Fibroblast of skin of right quadriceps (primary cell): ENCODE measurements at regions not wholly inside any gene's neighbourhood (a gene's known extent, or its start where the extent isn't known, plus 50 kb on each side); places are given as distances from the start of the nearest gene placed in this dataset.

ENCODE experiments used
- DNase-seq: peaks from one replicate; pipeline ENCODE4 v3.0.0-alpha.2; 2013

DNA sequence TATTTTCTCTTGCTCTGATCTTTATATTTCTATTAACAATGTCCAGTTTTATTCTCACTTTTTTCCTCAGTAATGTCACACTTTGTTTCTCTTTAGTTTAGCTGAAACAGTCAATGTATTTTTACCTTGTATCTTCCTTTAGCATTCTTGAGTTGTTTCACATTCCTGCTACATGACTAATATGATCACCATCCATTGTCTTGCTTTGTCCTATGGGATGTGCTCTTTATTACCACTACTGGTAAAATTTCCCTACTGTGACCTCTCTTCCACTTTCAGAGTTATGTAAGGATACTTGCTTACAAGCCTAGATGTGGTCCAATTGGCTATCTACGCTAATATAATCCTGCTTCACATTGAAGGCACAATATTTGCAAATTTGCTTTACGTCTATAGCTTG lies 457.9 kb downstream of the PIK3C3 start:
- peak; percentile 2 for DNase-seq

- peak; percentile 5 for DNase-seq
Measured at GRCh38 chr18:42413870-42414269, 458.8 kb downstream of the PIK3C3 start.

- DNase-seq: peak; percentile 43
Measured at GRCh38 chr18:42414756-42415454, 459.9 kb downstream of the PIK3C3 start.

DNA sequence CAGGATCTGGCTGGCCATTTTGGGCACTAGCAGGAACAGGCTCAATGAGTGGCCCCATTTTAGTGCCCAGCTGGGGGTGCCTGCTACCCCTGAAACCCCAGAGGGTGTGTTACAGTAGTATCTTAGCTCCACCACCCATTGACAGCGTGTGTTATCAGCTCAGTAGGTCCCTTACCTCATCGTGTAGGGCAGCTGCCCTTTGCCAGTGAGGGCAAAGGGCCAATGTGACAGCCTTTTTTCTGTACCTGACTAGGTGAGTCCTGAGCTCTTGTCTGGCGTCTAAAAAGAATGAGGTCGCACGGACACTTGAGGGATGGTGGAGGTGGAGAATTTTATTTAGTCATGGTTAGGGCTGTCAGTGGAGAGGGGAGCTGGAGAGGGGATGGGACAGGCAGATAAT lies 462.2 kb downstream of the PIK3C3 start:
- DNase-seq: no peak

- DNase-seq: no peak
Measured at GRCh38 chr18:42418121-42418520, 463.1 kb downstream of the PIK3C3 start.

GRCh38 chr18:42425025-42425424 lies 470.0 kb downstream of the PIK3C3 start:
- no peak for DNase-seq

DNA sequence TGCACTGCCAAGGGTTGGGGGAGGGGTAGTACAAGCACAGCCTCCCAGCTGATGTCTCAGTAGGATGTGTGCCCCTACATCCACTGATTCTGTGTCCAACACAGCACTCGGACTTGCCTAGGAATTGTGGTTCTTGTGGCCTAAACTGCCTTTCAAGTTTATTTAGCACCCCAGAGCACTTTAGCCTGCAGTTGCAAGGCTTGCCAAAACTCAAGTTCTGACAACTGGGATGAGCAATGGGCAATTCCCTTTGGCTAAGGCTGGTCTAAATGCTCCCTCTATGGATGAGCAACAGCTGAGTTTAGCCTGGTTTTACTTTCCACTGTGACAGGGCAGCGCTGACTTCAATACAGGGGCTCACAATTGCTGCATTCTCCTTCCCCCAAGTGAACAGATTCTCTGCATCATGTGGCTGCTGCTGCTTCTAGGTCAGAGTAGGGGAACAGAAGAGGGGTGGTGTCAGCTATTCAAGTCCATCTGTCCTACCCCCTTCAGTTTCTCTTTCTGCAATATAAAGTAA lies 471.5 kb downstream of the PIK3C3 start:
- no peak for DNase-seq

- no peak for DNase-seq
Measured at GRCh38 chr18:42429196-42429595, 474.2 kb downstream of the PIK3C3 start.

- DNase-seq: no peak
Measured at GRCh38 chr18:42436222-42436765, 481.3 kb downstream of the PIK3C3 start.

DNA sequence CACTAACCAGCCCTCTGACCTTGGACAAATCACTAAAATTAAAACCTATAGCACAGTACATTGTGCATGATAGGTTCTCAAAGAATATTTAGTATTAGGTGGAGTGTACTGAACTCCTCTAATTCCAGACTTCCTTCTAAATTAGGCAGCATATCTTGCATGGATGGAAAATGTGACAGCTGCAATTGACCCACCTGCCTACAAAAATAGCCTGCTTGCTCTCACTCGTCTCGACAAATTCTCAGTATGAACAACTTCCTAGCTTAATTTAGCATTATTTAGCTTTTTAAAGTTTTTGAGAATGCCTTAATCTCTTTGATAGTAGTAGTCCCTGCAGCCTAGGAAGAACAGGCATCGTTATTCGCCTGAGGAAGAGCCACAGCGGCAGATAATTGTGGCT lies 482.0 kb downstream of the PIK3C3 start:
- DNase-seq: no peak

DNA sequence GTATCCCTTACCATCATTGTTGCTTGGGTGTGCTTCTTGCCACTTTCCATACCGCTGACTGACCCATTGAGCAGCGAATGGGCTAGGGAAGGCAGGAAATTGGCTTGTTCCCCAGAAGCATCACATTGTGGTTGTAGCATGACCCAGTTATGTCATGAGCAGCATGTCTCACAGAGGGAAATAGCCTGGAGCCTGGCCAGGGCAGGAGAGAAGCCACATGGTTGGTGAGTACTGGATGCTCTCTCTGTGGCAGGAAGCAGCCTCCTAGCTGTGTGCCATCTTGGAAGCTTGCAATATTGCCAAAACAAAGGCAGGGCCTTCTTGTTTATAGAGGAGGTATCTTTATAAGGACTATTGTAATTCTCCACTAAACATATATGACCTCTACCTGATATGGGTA lies 482.6 kb downstream of the PIK3C3 start:
- no peak for DNase-seq

DNA sequence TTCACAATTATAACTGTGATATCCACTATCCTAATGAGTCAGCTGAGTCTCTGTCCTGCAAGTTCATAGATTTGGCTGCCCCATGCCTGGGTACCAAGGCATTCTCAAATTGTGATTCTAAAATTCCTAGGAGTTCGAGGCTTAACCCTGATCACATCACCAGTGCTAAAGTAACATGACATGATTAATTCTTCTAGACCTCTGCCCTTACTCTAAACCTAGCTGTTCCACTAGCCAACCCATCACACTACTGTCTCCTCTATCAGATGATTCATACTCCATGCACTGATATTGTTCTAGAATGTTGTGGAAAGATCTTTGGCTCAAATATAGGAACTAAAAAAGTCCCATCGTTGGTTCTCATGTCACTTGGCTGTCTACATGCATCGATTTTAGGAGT lies 487.6 kb downstream of the PIK3C3 start:
- DNase-seq: no peak

GRCh38 chr18:42444349-42444748 lies 489.3 kb downstream of the PIK3C3 start:
- no peak for DNase-seq

- no peak for DNase-seq
Measured at GRCh38 chr18:42445359-42445758, 490.3 kb downstream of the PIK3C3 start.

DNA sequence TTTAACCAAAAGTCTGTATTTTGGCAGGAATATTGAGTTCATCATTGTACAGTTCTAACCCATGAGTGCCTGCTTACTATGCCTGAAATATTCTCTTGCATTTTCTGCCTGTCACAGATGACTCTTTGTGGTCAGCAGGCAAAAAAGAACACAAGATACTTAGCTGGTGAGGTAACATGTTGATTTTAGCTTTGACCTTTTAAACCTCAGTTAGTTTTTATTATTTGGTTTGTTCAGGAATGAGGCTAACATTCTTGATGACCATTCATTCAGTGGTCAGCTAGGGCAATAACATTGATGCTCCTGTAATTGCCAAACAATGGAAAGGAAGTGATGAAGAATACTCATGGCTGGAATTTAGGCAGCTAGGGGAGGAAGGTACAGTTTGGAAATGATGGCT lies 491.2 kb downstream of the PIK3C3 start:
- DNase-seq: peak; percentile 48

DNA sequence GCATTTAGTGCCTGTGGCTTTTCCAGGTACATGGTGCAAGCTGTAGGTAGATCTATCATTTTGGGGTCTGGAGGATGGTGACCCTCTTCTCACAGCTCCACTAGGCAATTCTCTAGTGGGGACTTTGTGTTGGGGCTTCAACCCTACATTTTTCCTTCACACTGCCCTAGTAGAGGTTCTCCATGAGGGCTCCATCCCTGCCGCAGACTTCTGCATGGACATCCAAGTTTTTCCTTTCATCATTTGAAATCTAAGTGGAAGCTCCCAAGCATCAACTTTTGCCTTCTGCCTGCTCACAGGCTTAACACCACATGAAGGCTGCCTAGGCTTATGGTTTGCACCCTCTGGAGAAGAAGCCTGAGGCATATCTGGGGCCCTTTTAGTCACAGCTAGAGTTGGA lies 492.7 kb downstream of the PIK3C3 start:
- DNase-seq: no peak

DNA sequence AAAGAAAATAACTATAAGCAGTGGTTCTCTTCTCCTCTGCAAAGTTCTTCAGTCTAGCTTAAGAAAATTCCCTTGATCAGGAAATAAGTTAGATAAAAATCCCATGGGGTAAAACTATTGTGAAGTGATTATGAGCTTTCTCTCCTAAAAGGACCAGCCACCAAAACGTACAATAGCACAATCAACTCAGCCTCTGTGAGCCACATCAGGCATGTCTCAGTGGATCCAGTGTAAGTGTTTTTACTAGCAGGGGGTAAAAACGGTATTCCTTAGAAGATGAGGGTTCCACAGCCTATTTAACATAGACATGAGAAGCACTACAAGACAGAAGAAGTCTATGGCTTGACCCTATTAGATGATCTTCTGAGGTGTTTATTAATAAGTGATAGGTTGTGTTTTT lies 503.2 kb downstream of the PIK3C3 start:
- no peak for DNase-seq

DNA sequence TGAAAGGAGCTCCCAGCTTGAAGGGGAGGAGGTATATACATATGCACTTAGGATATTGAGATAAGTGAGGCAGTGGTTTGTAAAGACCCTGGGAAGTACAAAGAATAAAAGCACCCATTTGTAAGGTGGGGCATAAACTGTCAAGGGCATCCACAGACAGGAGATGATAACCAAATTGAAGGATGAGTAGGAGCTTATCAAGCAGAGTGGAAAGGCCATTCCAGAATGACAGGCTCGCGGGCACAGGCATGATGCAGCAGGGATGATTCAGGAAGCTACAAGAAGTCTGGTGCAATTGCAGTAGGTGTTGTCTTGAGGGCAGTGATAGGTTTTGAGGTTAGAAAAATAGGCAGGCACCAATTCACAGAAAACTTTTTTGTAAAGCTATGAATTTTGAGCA lies 504.8 kb downstream of the PIK3C3 start:
- no peak for DNase-seq

- no peak for DNase-seq
Measured at GRCh38 chr18:42471885-42472284, 516.9 kb downstream of the PIK3C3 start.

DNA sequence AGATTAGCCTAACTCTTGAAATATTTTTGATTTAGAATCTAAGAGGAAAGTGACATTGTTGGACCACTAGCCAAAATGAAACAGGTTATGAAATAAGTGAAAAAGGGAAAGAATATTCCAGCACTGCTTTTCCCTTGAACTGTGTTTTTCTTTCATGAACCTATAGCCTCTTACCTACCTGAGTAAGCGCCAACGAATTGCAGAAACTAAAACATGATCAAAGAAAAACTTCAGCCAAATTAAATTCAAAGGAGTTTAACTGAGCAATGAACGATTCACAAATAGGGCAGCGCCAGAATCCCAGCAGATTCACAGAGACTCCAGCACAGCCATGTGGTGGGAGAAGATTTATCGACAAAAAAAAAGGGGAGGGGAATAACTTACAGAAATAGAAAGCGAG lies 518.6 kb downstream of the PIK3C3 start:
- DNase-seq: no peak

- no peak for DNase-seq
Measured at GRCh38 chr18:42474577-42474976, 519.5 kb downstream of the PIK3C3 start.

DNA sequence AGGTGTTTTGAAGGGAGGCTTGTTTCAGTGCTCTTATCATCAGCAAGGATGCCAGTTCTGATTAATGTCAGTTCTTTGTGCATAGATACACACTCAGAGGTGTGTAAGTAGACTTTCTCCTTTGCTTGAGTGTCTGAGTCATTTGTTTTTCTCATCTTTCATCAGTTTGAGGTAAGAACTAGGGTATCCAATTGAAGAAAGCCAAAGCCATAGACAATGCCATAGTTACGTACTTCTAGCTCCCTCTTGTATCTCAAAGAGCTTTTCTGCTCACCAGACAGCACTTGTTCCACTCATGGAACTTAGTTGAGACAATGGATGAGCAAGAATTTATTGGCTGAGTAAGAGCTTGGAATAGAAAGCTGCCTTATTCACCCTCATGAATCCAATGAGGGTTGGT lies 520.1 kb downstream of the PIK3C3 start:
- DNase-seq: no peak

- DNase-seq: no peak
Measured at GRCh38 chr18:42477267-42477666, 522.2 kb downstream of the PIK3C3 start.

- no peak for DNase-seq
Measured at GRCh38 chr18:42480441-42480840, 525.4 kb downstream of the PIK3C3 start.

DNA sequence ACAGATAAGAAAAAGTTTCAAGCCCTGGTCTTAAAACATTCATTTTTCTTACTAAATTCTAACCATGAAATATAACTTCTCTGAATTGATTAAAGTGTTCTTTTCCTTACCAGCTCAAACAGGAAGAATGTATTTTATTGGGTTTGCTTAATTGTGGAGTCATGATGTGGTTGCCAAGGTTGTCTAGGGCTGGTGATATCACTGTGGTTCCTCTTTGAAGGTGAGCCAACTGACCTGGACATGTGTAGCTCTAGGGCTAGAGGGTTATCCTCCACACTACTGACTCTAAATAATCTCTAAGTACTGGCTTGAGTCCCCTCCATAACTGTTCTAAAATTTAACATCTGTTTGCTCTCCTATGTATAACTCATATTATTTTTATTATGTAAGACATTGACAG lies 529.6 kb downstream of the PIK3C3 start:
- no peak for DNase-seq
